B cell (primary cell): ENCODE measurements at regions not wholly inside any gene's neighbourhood (a gene's known extent, or its start where the extent isn't known, plus 50 kb on each side); places are given as distances from the start of the nearest gene placed in this dataset.
A peak's percentile ranks its signal among the peaks of the same experiment; 100 is the strongest.

Source experiments
- ATAC-seq: fragments of 200-7000 bp; cut with Tn5 transposase; one replicate; pipeline ENCODE4 v1.10.0; 2021; ENCODE audit warnings: low read depth, mild to moderate bottlenecking, moderate number of reproducible peaks, moderate library complexity
- CTCF ChIA-PET: fragments of 350-600 bp; sonication (Branson Sonifier 250); formaldehyde crosslinking; loops from one replicate; lab custom pipeline; 2021; ENCODE audit warnings: antibody characterized with exemption, inconsistent platforms; lab: Charles Lee
- POLR2A ChIA-PET: fragments of 350-600 bp; sonication (Branson Sonifier 250); formaldehyde crosslinking; loops from one replicate; lab custom pipeline; 2021; ENCODE audit warnings: antibody characterized with exemption; lab: Charles Lee
- DNase-seq: peaks from one replicate; pipeline ENCODE4 v3.0.0; 2013
- H2AFZ ChIP-seq: 2 replicates; pipeline ENCODE4 v1.6.1; 2012; ENCODE audit warnings: mild to moderate bottlenecking, low read depth, low read length; ENCODE audit not compliant: insufficient read depth, poor library complexity, severe bottlenecking
- H3K27ac ChIP-seq, 2 donors: 1 replicate in 1 of 2; 2 replicates in 1 of 2; pipeline ENCODE4 v1.5.1; 2012 to 2013; ENCODE audit warnings: low read length in 2 of 2, mild to moderate bottlenecking in 2 of 2, moderate library complexity in 1 of 2
- H3K27me3 ChIP-seq, 4 experiments: fragments of 200-600 bp in 1 of 4; sonication (generic) in 1 of 4; replicated peaks in 1 of 4; 1 replicate in 2 of 4; 2 replicates in 2 of 4; pipeline versions ENCODE4 v1.6.1 to v1.7.0; 2013 to 2016; ENCODE audit warnings: low read length in 3 of 4, mild to moderate bottlenecking in 2 of 4, mixed read lengths in 1 of 4, moderate library complexity in 1 of 4; ENCODE audit not compliant: insufficient read depth in 4 of 4, control insufficient read depth in 3 of 4; ENCODE audit errors: control extremely low read depth in 1 of 4
- H3K36me3 ChIP-seq, 2 experiments: replicated peaks in 1 of 2; 1 replicate in 1 of 2; 2 replicates in 1 of 2; pipeline versions ENCODE4 v1.6.1 to v1.7.1; 2013; ENCODE audit warnings: low read length in 1 of 2; ENCODE audit not compliant: insufficient read depth in 2 of 2, control insufficient read depth in 1 of 2; ENCODE audit errors: control extremely low read depth in 1 of 2, extremely low read depth in 1 of 2
- H3K4me1 ChIP-seq, 2 donors: fragments of 200-600 bp in 1 of 2; sonication (generic) in 1 of 2; 1 replicate in 1 of 2; 2 replicates in 1 of 2; pipeline versions ENCODE4 v1.5.1 to v1.6.1; 2013 to 2017; ENCODE audit warnings: low read length in 2 of 2; ENCODE audit not compliant: control insufficient read depth in 2 of 2, insufficient read depth in 2 of 2
- H3K4me2 ChIP-seq: replicated peaks from 2 replicates; pipeline ENCODE3; 2012; ENCODE audit warnings: mild to moderate bottlenecking, low read depth, low read length; ENCODE audit not compliant: poor library complexity, severe bottlenecking
- H3K4me3 ChIP-seq, 5 experiments: fragments of 200-600 bp in 1 of 5; sonication (generic) in 1 of 5; 1 replicate in 3 of 5; 2 replicates in 2 of 5; pipeline versions ENCODE4 v1.5.1 to v1.7.0; 2011 to 2016; ENCODE audit warnings: low read length in 4 of 5, mild to moderate bottlenecking in 4 of 5, low read depth in 2 of 5, control low read depth in 1 of 5, moderate library complexity in 1 of 5; ENCODE audit not compliant: insufficient read depth in 1 of 5; ENCODE audit errors: control extremely low read depth in 1 of 5, extremely low read depth in 1 of 5
- H3K79me2 ChIP-seq: fragments of 200-600 bp; sonication (generic); one replicate; pipeline ENCODE4 v1.6.0; 2016; ENCODE audit warnings: low read length; ENCODE audit not compliant: control insufficient read depth, insufficient read depth
- H3K9ac ChIP-seq: fragments of 200-600 bp; sonication (generic); 2 replicates; pipeline ENCODE4 v1.6.1; 2017; ENCODE audit warnings: mild to moderate bottlenecking, low read length, moderate library complexity
- H3K9me3 ChIP-seq, 3 donors: one replicate each; pipeline versions ENCODE4 v1.6.1 to v1.7.1; 2013; ENCODE audit warnings: low read length in 2 of 3; ENCODE audit not compliant: control insufficient read depth in 2 of 3, insufficient read depth in 1 of 3; ENCODE audit errors: control extremely low read depth in 1 of 3
- H4K20me1 ChIP-seq: 2 replicates; pipeline ENCODE4 v1.6.0; 2012; ENCODE audit warnings: mild to moderate bottlenecking, low read length; ENCODE audit not compliant: insufficient read depth, control insufficient read depth, poor library complexity, severe bottlenecking
- H3K27ac Mint-ChIP-seq: one replicate; pipeline ENCODE4 v1.8.0; 2021; ENCODE audit warnings: mixed read lengths
- H3K27me3 Mint-ChIP-seq: one replicate; pipeline ENCODE4 v1.8.0; 2021; ENCODE audit warnings: mixed read lengths
- H3K4me1 Mint-ChIP-seq: one replicate; pipeline ENCODE4 v1.8.0; 2021; ENCODE audit warnings: mixed read lengths
- H3K4me3 Mint-ChIP-seq: one replicate; pipeline ENCODE4 v1.8.0; 2021; ENCODE audit warnings: mixed read lengths
- H3K9me3 Mint-ChIP-seq: one replicate; pipeline ENCODE4 v1.8.0; 2022; ENCODE audit warnings: mixed read lengths; ENCODE audit not compliant: insufficient read depth
- EZH2 ChIP-seq: IDR thresholded peaks from 2 replicates; pipeline ENCODE4 v1.6.1; 2012; ENCODE audit warnings: borderline replicate concordance, low read depth, mild to moderate bottlenecking, moderate library complexity, low read length; ENCODE audit not compliant: insufficient read depth, poor library complexity, severe bottlenecking
- WGBS: methylation state at CpG from one replicate; pipeline ENCODE4 v1.1.5; 2013; ENCODE audit warnings: missing lambda C conversion rate; ENCODE audit not compliant: insufficient coverage; 5-methylcytosine and 5-hydroxymethylcytosine counted together
- intact Hi-C: fragments of 100-400 bp; cut with micrococcal nuclease; formaldehyde crosslinking; loops from one replicate; pipeline ENCODE4 v1.10.0; 2022
- TF ChIP-seq, protein P1 (sequence below): fragments of 200-600 bp; IDR thresholded peaks from one replicate; pipeline ENCODE4 v1.8.0; 2022; ENCODE audit warnings: antibody characterized with exemption, mild to moderate bottlenecking

GRCh38 chr10:30702860-30703259 is 73.3 kb upstream of the LYZL2 start:
- peak overlapping the region; percentile 38 for H3K4me2 ChIP-seq
- Mint-ChIP-seq H3K4me1 (peaks cover 54% of the 10 kb centered on the region), H3K4me3 (no peak overlapping the region), H3K9me3 (no peaks in the 10 kb centered on the region), H3K27me3 (no peaks in the 10 kb centered on the region), H3K27ac (peak overlapping the region; percentile 86)
- 66% methylated on average over 5 of the region's 5 CpGs for WGBS
- H3K27ac ChIP-seq = peak overlapping the region in 1 of 2 donors; percentile 62
- no peaks in the 10 kb centered on the region for H3K9me3 ChIP-seq
- intact Hi-C loops = loop anchor here (10.0 kb wide), 3 partner anchors 332 to 1222 kb away; partner anchors contain the start of genes ARHGAP12, ZEB1 and ZNF438
- ChIA-PET POLR2A (no interaction called here), CTCF (interaction anchor here (1.0 to 9.5 kb wide), 4 partner anchors 10 to 1106 kb away, joined by 3 to 65 read pairs (median 4); no protein-coding TSS in a partner anchor)
- no peak overlapping the region for H3K9ac ChIP-seq
- TF ChIP-seq, protein P1, sequence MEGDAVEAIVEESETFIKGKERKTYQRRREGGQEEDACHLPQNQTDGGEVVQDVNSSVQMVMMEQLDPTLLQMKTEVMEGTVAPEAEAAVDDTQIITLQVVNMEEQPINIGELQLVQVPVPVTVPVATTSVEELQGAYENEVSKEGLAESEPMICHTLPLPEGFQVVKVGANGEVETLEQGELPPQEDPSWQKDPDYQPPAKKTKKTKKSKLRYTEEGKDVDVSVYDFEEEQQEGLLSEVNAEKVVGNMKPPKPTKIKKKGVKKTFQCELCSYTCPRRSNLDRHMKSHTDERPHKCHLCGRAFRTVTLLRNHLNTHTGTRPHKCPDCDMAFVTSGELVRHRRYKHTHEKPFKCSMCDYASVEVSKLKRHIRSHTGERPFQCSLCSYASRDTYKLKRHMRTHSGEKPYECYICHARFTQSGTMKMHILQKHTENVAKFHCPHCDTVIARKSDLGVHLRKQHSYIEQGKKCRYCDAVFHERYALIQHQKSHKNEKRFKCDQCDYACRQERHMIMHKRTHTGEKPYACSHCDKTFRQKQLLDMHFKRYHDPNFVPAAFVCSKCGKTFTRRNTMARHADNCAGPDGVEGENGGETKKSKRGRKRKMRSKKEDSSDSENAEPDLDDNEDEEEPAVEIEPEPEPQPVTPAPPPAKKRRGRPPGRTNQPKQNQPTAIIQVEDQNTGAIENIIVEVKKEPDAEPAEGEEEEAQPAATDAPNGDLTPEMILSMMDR = no peak
- TF ChIP-seq EZH2 = no peak
- ATAC-seq (no peak), DNase-seq (no peak)
- no peaks in the 10 kb centered on the region for H4K20me1 ChIP-seq
- no peak overlapping the region for H2AFZ ChIP-seq
- H3K79me2 ChIP-seq = peaks cover 8% of the 10 kb centered on the region
- H3K27me3 ChIP-seq = no peaks in the 10 kb centered on the region
- H3K4me3 ChIP-seq = no peak overlapping the region
- H3K36me3 ChIP-seq = no peaks in the 10 kb centered on the region
- peaks cover 53% of the 10 kb centered on the region in 2 donors for H3K4me1 ChIP-seq

GRCh38 chr10:30701451-30702173 is 72.1 kb upstream of the LYZL2 start:
- H3K27ac ChIP-seq = peak overlapping the region; percentile 66 to 76
- H3K9me3 ChIP-seq = no peaks in the 10 kb centered on the region
- ATAC-seq = peak; percentile 52
- no peaks in the 10 kb centered on the region for H4K20me1 ChIP-seq
- peak overlapping the region; percentile 89 for H3K4me3 Mint-ChIP-seq
- H3K9ac ChIP-seq = peak overlapping the region; percentile 48
- peak overlapping the region; percentile 96 for H3K27ac Mint-ChIP-seq
- H3K27me3 Mint-ChIP-seq = no peaks in the 10 kb centered on the region
- peak overlapping the region in 4 of 5 experiments; percentile 1 to 44 (median 26) for H3K4me3 ChIP-seq
- DNase-seq = peak; percentile 57
- no peaks in the 10 kb centered on the region for H3K36me3 ChIP-seq
- CTCF ChIA-PET = interaction anchor here (1.0 to 9.5 kb wide), 4 partner anchors 9 to 330 kb away, joined by 3 to 65 read pairs (median 4); partner anchors contain the start of gene ZNF438
- intact Hi-C loops = loop anchor here (10.0 kb wide), 3 partner anchors 333 to 1223 kb away; partner anchors contain the start of genes ARHGAP12, ZEB1 and ZNF438
- POLR2A ChIA-PET = no interaction called here
- H3K27me3 ChIP-seq = no peaks in the 10 kb centered on the region
- TF ChIP-seq EZH2 = no peak
- TF ChIP-seq, protein P1 = no peak
- H3K9me3 Mint-ChIP-seq = no peaks in the 10 kb centered on the region
- peaks cover 49% of the 10 kb centered on the region in 2 donors for H3K4me1 ChIP-seq
- H3K4me1 Mint-ChIP-seq = peaks cover 59% of the 10 kb centered on the region
- peak overlapping the region; percentile 60 for H3K4me2 ChIP-seq
- peaks cover 8% of the 10 kb centered on the region for H3K79me2 ChIP-seq
- WGBS = 6% methylated on average over 8 of the region's 13 CpGs
- peak overlapping the region; percentile 67 for H2AFZ ChIP-seq
